Activated naive CD8-positive, alpha-beta T cell treated with anti-CD3 and anti-CD28 coated beads, Interleukin-2, amount 50 U/mL, for 24 hours (primary cell): ENCODE measurements at regions not wholly inside any gene's neighbourhood (a gene's known extent, or its start where the extent isn't known, plus 50 kb on each side); places are given as distances from the start of the nearest gene placed in this dataset.

Source experiments
- ATAC-seq: fragments of 150-1000 bp; cut with Tn5 transposase; one replicate; pipeline ENCODE4 v1.10.0; 2021
- DNase-seq: peaks from one replicate; pipeline ENCODE4 v3.0.0; 2021
- H3K27ac Mint-ChIP-seq: one replicate; pipeline ENCODE4 v1.8.0; 2021; ENCODE audit warnings: mild to moderate bottlenecking, mixed read lengths
- H3K27me3 Mint-ChIP-seq: one replicate; pipeline ENCODE4 v1.8.0; 2021; ENCODE audit warnings: mixed read lengths
- H3K36me3 Mint-ChIP-seq: one replicate; pipeline ENCODE4 v1.8.0; 2021; ENCODE audit warnings: low read depth, mixed read lengths
- H3K4me1 Mint-ChIP-seq: one replicate; pipeline ENCODE4 v1.8.0; 2021; ENCODE audit warnings: mixed read lengths
- H3K4me3 Mint-ChIP-seq: one replicate; pipeline ENCODE4 v1.8.0; 2021; ENCODE audit warnings: mild to moderate bottlenecking, moderate library complexity, mixed read lengths
- H3K9me3 Mint-ChIP-seq: one replicate; pipeline ENCODE4 v1.8.0; 2021; ENCODE audit warnings: mixed read lengths

GRCh38 chr9:96078897-96079490 lies 203.5 kb downstream of the ERCC6L2 start:
- no peaks in the 10 kb centered on the region for H3K36me3 Mint-ChIP-seq
- ATAC-seq (no peak), DNase-seq (no peak)
- H3K9me3 Mint-ChIP-seq, result no peaks in the 10 kb centered on the region
- no peak overlapping the region for H3K4me3 Mint-ChIP-seq
- H3K27ac Mint-ChIP-seq, result no peak overlapping the region
- H3K27me3 Mint-ChIP-seq, result peaks cover 4% of the 10 kb centered on the region
- H3K4me1 Mint-ChIP-seq, result no peaks in the 10 kb centered on the region

GRCh38 chr9:96075757-96076156 lies 200.3 kb downstream of the ERCC6L2 start:
- no peak for DNase-seq

GRCh38 chr9:96075111-96075510 lies 199.6 kb downstream of the ERCC6L2 start:
- Mint-ChIP-seq H3K9me3 (no peaks in the 10 kb centered on the region), H3K27me3 (peaks cover 2% of the 10 kb centered on the region), H3K4me1 (no peaks in the 10 kb centered on the region), H3K4me3 (no peak overlapping the region), H3K36me3 (no peaks in the 10 kb centered on the region), H3K27ac (no peak overlapping the region)
- ATAC-seq (no peak), DNase-seq (no peak)

More at GRCh38 chr9:96075757-96076156, 200.3 kb downstream of the ERCC6L2 start:
- Mint-ChIP-seq H3K36me3 (no peaks in the 10 kb centered on the region), H3K27me3 (peaks cover 5% of the 10 kb centered on the region), H3K27ac (no peak overlapping the region), H3K4me1 (no peaks in the 10 kb centered on the region), H3K9me3 (no peaks in the 10 kb centered on the region), H3K4me3 (no peak overlapping the region)
- no peak for ATAC-seq

GRCh38 chr9:96073531-96074480 lies 198.3 kb downstream of the ERCC6L2 start:
- no peaks in the 10 kb centered on the region for H3K36me3 Mint-ChIP-seq
- no peaks in the 10 kb centered on the region for H3K4me1 Mint-ChIP-seq
- ATAC-seq, result no peak

GRCh38 chr9:96072930-96073329 lies 197.4 kb downstream of the ERCC6L2 start:
- no peaks in the 10 kb centered on the region for H3K4me1 Mint-ChIP-seq
- no peak overlapping the region for H3K4me3 Mint-ChIP-seq
- H3K36me3 Mint-ChIP-seq, result no peaks in the 10 kb centered on the region
- peaks cover 2% of the 10 kb centered on the region for H3K27me3 Mint-ChIP-seq
- DNase-seq, result no peak
- ATAC-seq, result no peak
- H3K27ac Mint-ChIP-seq, result no peak overlapping the region
- H3K9me3 Mint-ChIP-seq, result no peaks in the 10 kb centered on the region

More at GRCh38 chr9:96073531-96074480, 198.3 kb downstream of the ERCC6L2 start:
- no peak overlapping the region for H3K4me3 Mint-ChIP-seq
- H3K9me3 Mint-ChIP-seq, result no peaks in the 10 kb centered on the region
- no peak overlapping the region for H3K27ac Mint-ChIP-seq
- H3K27me3 Mint-ChIP-seq, result peaks cover 2% of the 10 kb centered on the region
- no peak for DNase-seq

- no peaks in the 10 kb centered on the region for H3K4me1 Mint-ChIP-seq
- H3K36me3 Mint-ChIP-seq, result no peaks in the 10 kb centered on the region
- no peak overlapping the region for H3K27ac Mint-ChIP-seq
- H3K27me3 Mint-ChIP-seq, result peaks cover 2% of the 10 kb centered on the region
- ATAC-seq (no peak), DNase-seq (no peak)
- H3K4me3 Mint-ChIP-seq, result no peak overlapping the region
- no peaks in the 10 kb centered on the region for H3K9me3 Mint-ChIP-seq
These were observed 196.3 kb downstream of the ERCC6L2 start for GRCh38 chr9:96071815-96072124.

- no peak overlapping the region for H3K27ac Mint-ChIP-seq
- ATAC-seq, result peak; percentile 73
These were observed 195.8 kb downstream of the ERCC6L2 start for GRCh38 chr9:96071076-96071814.

GRCh38 chr9:96069629-96070220 lies 194.2 kb downstream of the ERCC6L2 start:
- DNase-seq (no peak), ATAC-seq (no peak)
- Mint-ChIP-seq H3K9me3 (no peaks in the 10 kb centered on the region), H3K36me3 (no peaks in the 10 kb centered on the region), H3K27me3 (peaks cover 2% of the 10 kb centered on the region), H3K27ac (no peak overlapping the region), H3K4me3 (no peak overlapping the region), H3K4me1 (no peaks in the 10 kb centered on the region)

More at GRCh38 chr9:96071076-96071814, 195.8 kb downstream of the ERCC6L2 start:
- DNase-seq, result peak; percentile 22
- H3K4me3 Mint-ChIP-seq, result no peak overlapping the region
- no peaks in the 10 kb centered on the region for H3K36me3 Mint-ChIP-seq
- H3K9me3 Mint-ChIP-seq, result no peaks in the 10 kb centered on the region
- H3K27me3 Mint-ChIP-seq, result peaks cover 2% of the 10 kb centered on the region
- H3K4me1 Mint-ChIP-seq, result no peaks in the 10 kb centered on the region

GRCh38 chr9:96068511-96068910 lies 193.0 kb downstream of the ERCC6L2 start:
- H3K27ac Mint-ChIP-seq, result no peak overlapping the region
- no peaks in the 10 kb centered on the region for H3K9me3 Mint-ChIP-seq
- ATAC-seq (no peak), DNase-seq (no peak)
- no peaks in the 10 kb centered on the region for H3K36me3 Mint-ChIP-seq
- H3K4me1 Mint-ChIP-seq, result no peaks in the 10 kb centered on the region
- H3K4me3 Mint-ChIP-seq, result no peak overlapping the region
- peaks cover 2% of the 10 kb centered on the region for H3K27me3 Mint-ChIP-seq

GRCh38 chr9:96067600-96067999 lies 192.1 kb downstream of the ERCC6L2 start:
- Mint-ChIP-seq H3K4me3 (no peak overlapping the region), H3K4me1 (no peaks in the 10 kb centered on the region), H3K27me3 (peaks cover 2% of the 10 kb centered on the region), H3K9me3 (no peaks in the 10 kb centered on the region), H3K36me3 (no peaks in the 10 kb centered on the region), H3K27ac (no peak overlapping the region)
- ATAC-seq, result no peak
- DNase-seq, result no peak

- H3K27me3 Mint-ChIP-seq, result peaks cover under 1% of the 10 kb centered on the region
- H3K4me3 Mint-ChIP-seq, result no peak overlapping the region
- no peak overlapping the region for H3K27ac Mint-ChIP-seq
- ATAC-seq (no peak), DNase-seq (no peak)
- no peaks in the 10 kb centered on the region for H3K4me1 Mint-ChIP-seq
- H3K9me3 Mint-ChIP-seq, result no peaks in the 10 kb centered on the region
- no peaks in the 10 kb centered on the region for H3K36me3 Mint-ChIP-seq
These were observed 191.5 kb downstream of the ERCC6L2 start for GRCh38 chr9:96067004-96067403.

GRCh38 chr9:96065482-96066251 lies 190.2 kb downstream of the ERCC6L2 start:
- Mint-ChIP-seq H3K4me3 (no peak overlapping the region), H3K9me3 (no peaks in the 10 kb centered on the region), H3K36me3 (no peaks in the 10 kb centered on the region), H3K27me3 (no peaks in the 10 kb centered on the region), H3K27ac (no peak overlapping the region), H3K4me1 (peaks cover 6% of the 10 kb centered on the region)
- ATAC-seq (no peak), DNase-seq (no peak)

GRCh38 chr9:96064826-96065481 lies 189.5 kb downstream of the ERCC6L2 start:
- ATAC-seq, result no peak
- DNase-seq, result no peak
- no peaks in the 10 kb centered on the region for H3K9me3 Mint-ChIP-seq
- no peaks in the 10 kb centered on the region for H3K27me3 Mint-ChIP-seq
- H3K4me1 Mint-ChIP-seq, result peaks cover 6% of the 10 kb centered on the region
- no peak overlapping the region for H3K4me3 Mint-ChIP-seq
- H3K27ac Mint-ChIP-seq, result peak overlapping the region; percentile 14
- no peaks in the 10 kb centered on the region for H3K36me3 Mint-ChIP-seq
